ENCODE measurements at regions not wholly inside any gene's neighbourhood (a gene's known extent, or its start where the extent isn't known, plus 50 kb on each side); places are given as distances from the start of the nearest gene placed in this dataset.

DNA sequence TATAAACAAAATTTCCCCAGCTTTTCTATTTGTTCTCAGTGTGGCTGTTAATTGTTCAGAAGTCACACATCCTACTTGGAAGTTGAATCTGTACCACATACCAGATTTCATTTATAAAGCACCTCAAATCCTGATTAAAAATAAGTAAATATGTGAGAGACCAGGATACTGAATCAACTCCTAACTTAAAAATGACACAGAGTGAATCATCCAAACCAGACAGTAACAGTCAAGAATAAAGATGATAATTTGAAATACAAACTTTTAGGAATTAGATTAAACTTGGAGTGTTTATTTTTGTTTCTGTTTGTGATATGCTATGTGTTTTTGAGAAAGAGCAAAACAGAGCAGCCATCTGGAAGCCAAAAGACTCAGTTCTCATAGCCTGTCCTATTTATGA lies 633.2 kb upstream of the RORB start:
- Histone ChIP-seq H3K4me2 (ENCODE audit: low read length) (no peak overlapping the region), H3K27me3 (ENCODE audit: insufficient read depth, low read length) (no peaks in the 10 kb centered on the region), H2AFZ (ENCODE audit: low read length) (no peak overlapping the region), H3K4me3 (ENCODE audit: low read depth, low read length, poor library complexity, severe bottlenecking) (no peak overlapping the region), H3K9me3 (ENCODE audit: low read length) (no peaks in the 10 kb centered on the region), H3K9me2 (ENCODE audit: low read depth, low read length) (no peaks in the 10 kb centered on the region), H3K36me3 (ENCODE audit: insufficient read depth, low read length) (no peaks in the 10 kb centered on the region), H3K4me1 (ENCODE audit: insufficient read depth, low read length, severe bottlenecking) (peaks cover 8% of the 10 kb centered on the region), H3K79me2 (ENCODE audit: insufficient read depth, low read length) (no peaks in the 10 kb centered on the region), H3K27ac (ENCODE audit: low read depth, low read length, poor library complexity, severe bottlenecking) (no peak overlapping the region), H4K20me1 (ENCODE audit: insufficient read depth, low read length) (no peaks in the 10 kb centered on the region), H3K9ac (ENCODE audit: low read length) (no peak overlapping the region), H3F3A (ENCODE audit: insufficient read depth, low read length) (no peaks in the 10 kb centered on the region)
- TF ChIP-seq EZH2 (IDR thresholded peaks at IDR 0.05; ENCODE audit: borderline replicate concordance, low read length) = no peak
- TF ChIP-seq, protein P1, sequence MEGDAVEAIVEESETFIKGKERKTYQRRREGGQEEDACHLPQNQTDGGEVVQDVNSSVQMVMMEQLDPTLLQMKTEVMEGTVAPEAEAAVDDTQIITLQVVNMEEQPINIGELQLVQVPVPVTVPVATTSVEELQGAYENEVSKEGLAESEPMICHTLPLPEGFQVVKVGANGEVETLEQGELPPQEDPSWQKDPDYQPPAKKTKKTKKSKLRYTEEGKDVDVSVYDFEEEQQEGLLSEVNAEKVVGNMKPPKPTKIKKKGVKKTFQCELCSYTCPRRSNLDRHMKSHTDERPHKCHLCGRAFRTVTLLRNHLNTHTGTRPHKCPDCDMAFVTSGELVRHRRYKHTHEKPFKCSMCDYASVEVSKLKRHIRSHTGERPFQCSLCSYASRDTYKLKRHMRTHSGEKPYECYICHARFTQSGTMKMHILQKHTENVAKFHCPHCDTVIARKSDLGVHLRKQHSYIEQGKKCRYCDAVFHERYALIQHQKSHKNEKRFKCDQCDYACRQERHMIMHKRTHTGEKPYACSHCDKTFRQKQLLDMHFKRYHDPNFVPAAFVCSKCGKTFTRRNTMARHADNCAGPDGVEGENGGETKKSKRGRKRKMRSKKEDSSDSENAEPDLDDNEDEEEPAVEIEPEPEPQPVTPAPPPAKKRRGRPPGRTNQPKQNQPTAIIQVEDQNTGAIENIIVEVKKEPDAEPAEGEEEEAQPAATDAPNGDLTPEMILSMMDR (IDR thresholded peaks at IDR 0.05; ENCODE audit: low read length) = no peak

DNA sequence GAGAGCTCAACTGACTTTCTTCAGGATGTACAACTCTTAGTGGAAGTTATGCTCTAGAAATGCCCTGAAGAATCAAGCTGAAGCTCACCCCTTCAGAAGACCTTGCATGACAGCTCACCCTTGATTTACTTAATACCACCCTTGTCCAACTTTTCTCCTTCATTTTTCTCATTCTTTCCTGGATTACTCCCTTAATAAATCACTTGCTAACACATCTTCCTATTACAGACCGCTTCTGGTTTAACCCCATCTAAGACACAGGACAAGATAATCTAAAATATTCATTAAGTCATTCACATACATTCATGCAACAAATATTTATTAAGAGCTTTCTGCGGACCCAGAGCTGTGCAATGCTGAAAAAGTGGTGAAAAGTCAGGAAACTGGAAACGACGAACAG lies 630.7 kb upstream of the RORB start:
- TF ChIP-seq, protein P1 (IDR thresholded peaks at IDR 0.05; ENCODE audit: low read length) = no peak
- no peak for TF ChIP-seq EZH2 (IDR thresholded peaks at IDR 0.05; ENCODE audit: borderline replicate concordance, low read length)
- Histone ChIP-seq H3K36me3 (ENCODE audit: insufficient read depth, low read length) (no peaks in the 10 kb centered on the region), H3K9me2 (ENCODE audit: low read depth, low read length) (no peaks in the 10 kb centered on the region), H3F3A (ENCODE audit: insufficient read depth, low read length) (no peaks in the 10 kb centered on the region), H3K4me1 (ENCODE audit: insufficient read depth, low read length, severe bottlenecking) (peaks cover 25% of the 10 kb centered on the region), H3K79me2 (ENCODE audit: insufficient read depth, low read length) (no peaks in the 10 kb centered on the region), H3K27me3 (ENCODE audit: insufficient read depth, low read length) (no peaks in the 10 kb centered on the region), H3K9ac (ENCODE audit: low read length) (no peak overlapping the region), H3K4me3 (ENCODE audit: low read depth, low read length, poor library complexity, severe bottlenecking) (no peak overlapping the region), H3K27ac (ENCODE audit: low read depth, low read length, poor library complexity, severe bottlenecking) (no peak overlapping the region), H2AFZ (ENCODE audit: low read length) (no peak overlapping the region), H4K20me1 (ENCODE audit: insufficient read depth, low read length) (no peaks in the 10 kb centered on the region), H3K9me3 (ENCODE audit: low read length) (no peaks in the 10 kb centered on the region), H3K4me2 (ENCODE audit: low read length) (no peak overlapping the region)

DNA sequence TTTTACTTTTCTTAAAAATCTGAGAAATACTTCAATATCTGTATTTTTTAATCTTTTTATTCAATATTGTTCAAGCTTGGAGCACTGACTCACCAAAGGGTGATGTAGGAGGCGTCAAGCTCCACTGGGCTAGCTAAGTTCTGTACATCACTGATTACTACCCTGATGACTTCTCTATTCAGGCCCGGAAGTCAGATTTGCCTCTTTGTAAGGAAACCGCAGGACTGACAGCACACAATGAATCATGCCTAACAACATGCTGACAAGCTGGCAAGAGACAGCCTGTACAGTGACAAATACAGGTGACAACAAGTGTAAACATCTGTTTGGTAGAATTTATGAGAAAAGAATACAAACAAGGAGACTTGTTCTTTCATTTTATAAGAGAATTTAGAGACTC lies 627.9 kb upstream of the RORB start:
- H3K27ac ChIP-seq (ENCODE audit: low read depth, low read length, poor library complexity, severe bottlenecking) = peak overlapping the region; percentile 31
- no peaks in the 10 kb centered on the region for H3K36me3 ChIP-seq (ENCODE audit: insufficient read depth, low read length)
- H3K4me3 ChIP-seq (ENCODE audit: low read depth, low read length, poor library complexity, severe bottlenecking) = no peak overlapping the region

More for the DNA sequence above, 627.9 kb upstream of the RORB start:
- Histone ChIP-seq H3K79me2 (ENCODE audit: insufficient read depth, low read length) (no peaks in the 10 kb centered on the region), H3F3A (ENCODE audit: insufficient read depth, low read length) (no peaks in the 10 kb centered on the region), H4K20me1 (ENCODE audit: insufficient read depth, low read length) (no peaks in the 10 kb centered on the region), H3K9me3 (ENCODE audit: low read length) (no peaks in the 10 kb centered on the region), H3K9ac (ENCODE audit: low read length) (no peak overlapping the region), H3K4me1 (ENCODE audit: insufficient read depth, low read length, severe bottlenecking) (peaks cover 25% of the 10 kb centered on the region), H3K27me3 (ENCODE audit: insufficient read depth, low read length) (no peaks in the 10 kb centered on the region), H2AFZ (ENCODE audit: low read length) (no peak overlapping the region), H3K9me2 (ENCODE audit: low read depth, low read length) (no peaks in the 10 kb centered on the region), H3K4me2 (ENCODE audit: low read length) (peak overlapping the region; percentile 52; the same call in 1 of the 2 replicates)
- no peak for TF ChIP-seq EZH2 (IDR thresholded peaks at IDR 0.05; ENCODE audit: borderline replicate concordance, low read length)
- TF ChIP-seq, protein P1 (IDR thresholded peaks at IDR 0.05; ENCODE audit: low read length) = no peak
